GM19238 (cell line): ENCODE measurements at regions not wholly inside any gene's neighbourhood (a gene's known extent, or its start where the extent isn't known, plus 50 kb on each side); places are given as distances from the start of the nearest gene placed in this dataset.

Experiments
- DNase-seq: peaks from one replicate; pipeline ENCODE4 v3.0.0; 2011; ENCODE audit warnings: low spot score; ENCODE audit not compliant: insufficient read length

GRCh38 chr15:95303713-95304112 is 1026.8 kb upstream of the NR2F2 start:
- DNase-seq, result no peak

GRCh38 chr15:95304151-95304946 is 1026.2 kb upstream of the NR2F2 start:
- DNase-seq, result no peak

- no peak for DNase-seq
Observed at GRCh38 chr15:95304947-95305400, 1025.5 kb upstream of the NR2F2 start.

- DNase-seq, result no peak
Observed at GRCh38 chr15:95307115-95307514, 1023.4 kb upstream of the NR2F2 start.

GRCh38 chr15:95319242-95319641 is 1011.3 kb upstream of the NR2F2 start:
- DNase-seq, result no peak

GRCh38 chr15:95323796-95324195 is 1006.7 kb upstream of the NR2F2 start:
- DNase-seq, result no peak

GRCh38 chr15:95324656-95325055 is 1005.8 kb upstream of the NR2F2 start:
- DNase-seq, result no peak

GRCh38 chr15:95325763-95326404 is 1004.6 kb upstream of the NR2F2 start:
- no peak for DNase-seq

GRCh38 chr15:95326431-95327182 is 1003.9 kb upstream of the NR2F2 start:
- no peak for DNase-seq

- no peak for DNase-seq
Observed at GRCh38 chr15:95327183-95327525, 1003.3 kb upstream of the NR2F2 start.

- DNase-seq, result no peak
Observed at GRCh38 chr15:95327661-95328060, 1002.8 kb upstream of the NR2F2 start.

- no peak for DNase-seq
Observed at GRCh38 chr15:95328559-95328958, 1001.9 kb upstream of the NR2F2 start.

GRCh38 chr15:95329362-95329761 is 1001.1 kb upstream of the NR2F2 start:
- no peak for DNase-seq

- DNase-seq, result no peak
Observed at GRCh38 chr15:95341686-95342085, 988.8 kb upstream of the NR2F2 start.

- no peak for DNase-seq
Observed at GRCh38 chr15:95345867-95346266, 984.6 kb upstream of the NR2F2 start.

- no peak for DNase-seq
Observed at GRCh38 chr15:95346721-95347475, 983.6 kb upstream of the NR2F2 start.

- DNase-seq, result no peak
Observed at GRCh38 chr15:95347837-95348236, 982.7 kb upstream of the NR2F2 start.

GRCh38 chr15:95350908-95351307 is 979.6 kb upstream of the NR2F2 start:
- no peak for DNase-seq

- no peak for DNase-seq
Observed at GRCh38 chr15:95352631-95353187, 977.8 kb upstream of the NR2F2 start.

- DNase-seq, result no peak
Observed at GRCh38 chr15:95353512-95353911, 977.0 kb upstream of the NR2F2 start.

- DNase-seq, result no peak
Observed at GRCh38 chr15:95359966-95360365, 970.5 kb upstream of the NR2F2 start.
